ENCODE measurements at regions not wholly inside any gene's neighbourhood (a gene's known extent, or its start where the extent isn't known, plus 50 kb on each side); places are given as distances from the start of the nearest gene placed in this dataset.

- Histone ChIP-seq H3K79me2 (replicated peaks; ENCODE audit: insufficient read depth, low read length) (no peaks in the 10 kb centered on the region), H3K36me3 (ENCODE audit: insufficient read depth, low read length) (no peaks in the 10 kb centered on the region), H3K9me2 (ENCODE audit: insufficient read depth, low read length) (no peaks in the 10 kb centered on the region), H4K20me1 (ENCODE audit: insufficient read depth) (no peaks in the 10 kb centered on the region), H3K27ac (ENCODE audit: low read length) (no peak overlapping the region), H2AFZ (ENCODE audit: low read depth, low read length) (no peak overlapping the region), H3K9me3 (ENCODE audit: low read length) (no peaks in the 10 kb centered on the region), H3F3A (ENCODE audit: insufficient read depth, low read length, poor library complexity, severe bottlenecking) (no peaks in the 10 kb centered on the region), H3K27me3 (ENCODE audit: insufficient read depth, low read depth, low read length) (no peaks in the 10 kb centered on the region), H3K4me3 (ENCODE audit: low read length) (no peak overlapping the region), H3K9ac (ENCODE audit: low read length) (no peak overlapping the region), H3K4me2 (ENCODE audit: low read length) (no peak overlapping the region)
- TF ChIP-seq, protein P1, sequence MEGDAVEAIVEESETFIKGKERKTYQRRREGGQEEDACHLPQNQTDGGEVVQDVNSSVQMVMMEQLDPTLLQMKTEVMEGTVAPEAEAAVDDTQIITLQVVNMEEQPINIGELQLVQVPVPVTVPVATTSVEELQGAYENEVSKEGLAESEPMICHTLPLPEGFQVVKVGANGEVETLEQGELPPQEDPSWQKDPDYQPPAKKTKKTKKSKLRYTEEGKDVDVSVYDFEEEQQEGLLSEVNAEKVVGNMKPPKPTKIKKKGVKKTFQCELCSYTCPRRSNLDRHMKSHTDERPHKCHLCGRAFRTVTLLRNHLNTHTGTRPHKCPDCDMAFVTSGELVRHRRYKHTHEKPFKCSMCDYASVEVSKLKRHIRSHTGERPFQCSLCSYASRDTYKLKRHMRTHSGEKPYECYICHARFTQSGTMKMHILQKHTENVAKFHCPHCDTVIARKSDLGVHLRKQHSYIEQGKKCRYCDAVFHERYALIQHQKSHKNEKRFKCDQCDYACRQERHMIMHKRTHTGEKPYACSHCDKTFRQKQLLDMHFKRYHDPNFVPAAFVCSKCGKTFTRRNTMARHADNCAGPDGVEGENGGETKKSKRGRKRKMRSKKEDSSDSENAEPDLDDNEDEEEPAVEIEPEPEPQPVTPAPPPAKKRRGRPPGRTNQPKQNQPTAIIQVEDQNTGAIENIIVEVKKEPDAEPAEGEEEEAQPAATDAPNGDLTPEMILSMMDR (IDR thresholded peaks at IDR 0.05; ENCODE audit: poor library complexity, severe bottlenecking): no peak
- no peak for TF ChIP-seq MXI1 (conservative IDR thresholded peaks at IDR 0.05; ENCODE audit: poor library complexity, severe bottlenecking)
- TF ChIP-seq TAF1 (IDR thresholded peaks at IDR 0.05; ENCODE audit: low read depth): no peak
- TF ChIP-seq EZH2 (IDR thresholded peaks at IDR 0.05; ENCODE audit: borderline replicate concordance, insufficient read depth, low read length, poor library complexity, severe bottlenecking): no peak
- no peak for TF ChIP-seq POLR2AphosphoS5 (IDR thresholded peaks at IDR 0.05)
- TF ChIP-seq REST (IDR thresholded peaks at IDR 0.05; ENCODE audit: borderline replicate concordance): no peak
- TF ChIP-seq SMC3 (conservative IDR thresholded peaks at IDR 0.05; ENCODE audit: poor library complexity): no peak
- no peak for TF ChIP-seq RAD21 (conservative IDR thresholded peaks at IDR 0.05)
- no peak for TF ChIP-seq EP300 (conservative IDR thresholded peaks at IDR 0.05; ENCODE audit: poor library complexity, severe bottlenecking)
Observed at GRCh38 chr10:59107147-59107546, 69.3 kb upstream of the PHYHIPL start.

DNA sequence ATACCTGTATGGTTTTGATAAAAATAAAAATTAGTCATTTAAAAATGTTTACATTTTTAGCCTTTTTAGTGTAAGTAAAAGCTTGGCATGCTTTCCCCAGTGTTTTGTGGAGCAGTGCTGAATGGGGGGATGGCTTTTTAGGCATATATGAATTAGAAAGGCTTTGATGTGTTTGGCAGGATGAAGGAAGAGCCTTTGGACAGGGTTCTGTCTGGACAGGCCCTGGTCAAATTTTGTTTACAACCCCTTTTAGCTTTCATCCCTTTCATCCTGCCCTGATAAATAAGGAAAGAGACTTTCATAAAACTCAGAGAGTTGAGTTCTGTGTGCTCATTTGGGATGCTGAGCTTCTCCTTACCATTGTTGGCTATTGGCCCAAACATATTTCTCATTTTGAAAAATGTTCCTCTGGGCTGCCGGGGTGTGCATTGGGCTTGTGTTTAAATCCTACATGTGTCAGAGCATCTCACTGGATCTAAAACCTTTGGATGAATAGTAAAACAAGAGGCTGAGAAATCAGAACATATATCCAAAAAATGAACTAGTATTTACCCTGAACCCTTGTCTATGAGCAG, 68.1 kb upstream of the PHYHIPL start:
- H3K27ac ChIP-seq (ENCODE audit: low read length): no peak overlapping the region
- H3K79me2 ChIP-seq (replicated peaks; ENCODE audit: insufficient read depth, low read length): no peaks in the 10 kb centered on the region
- no peaks in the 10 kb centered on the region for H3K36me3 ChIP-seq (ENCODE audit: insufficient read depth, low read length)
- no peaks in the 10 kb centered on the region for H3K9me3 ChIP-seq (ENCODE audit: low read length)
- no peaks in the 10 kb centered on the region for H4K20me1 ChIP-seq (ENCODE audit: insufficient read depth)
- H2AFZ ChIP-seq (ENCODE audit: low read depth, low read length): no peak overlapping the region
- no peaks in the 10 kb centered on the region for H3F3A ChIP-seq (ENCODE audit: insufficient read depth, low read length, poor library complexity, severe bottlenecking)
- H3K4me2 ChIP-seq (ENCODE audit: low read length): no peak overlapping the region
- H3K9me2 ChIP-seq (ENCODE audit: insufficient read depth, low read length): no peaks in the 10 kb centered on the region
- H3K9ac ChIP-seq (ENCODE audit: low read length): no peak overlapping the region
- no peak overlapping the region for H3K4me3 ChIP-seq (ENCODE audit: low read length)
- H3K27me3 ChIP-seq (ENCODE audit: insufficient read depth, low read depth, low read length): no peaks in the 10 kb centered on the region
- no peak for TF ChIP-seq POLR2AphosphoS5 (IDR thresholded peaks at IDR 0.05)
- no peak for TF ChIP-seq EP300 (conservative IDR thresholded peaks at IDR 0.05; ENCODE audit: poor library complexity, severe bottlenecking)
- TF ChIP-seq RAD21 (conservative IDR thresholded peaks at IDR 0.05): no peak
- no peak for TF ChIP-seq TAF1 (IDR thresholded peaks at IDR 0.05; ENCODE audit: low read depth)
- TF ChIP-seq REST (IDR thresholded peaks at IDR 0.05; ENCODE audit: borderline replicate concordance): no peak
- TF ChIP-seq EZH2 (IDR thresholded peaks at IDR 0.05; ENCODE audit: borderline replicate concordance, insufficient read depth, low read length, poor library complexity, severe bottlenecking): no peak
- TF ChIP-seq, protein P1 (IDR thresholded peaks at IDR 0.05; ENCODE audit: poor library complexity, severe bottlenecking): no peak
- no peak for TF ChIP-seq MXI1 (conservative IDR thresholded peaks at IDR 0.05; ENCODE audit: poor library complexity, severe bottlenecking)
- no peak for TF ChIP-seq SMC3 (conservative IDR thresholded peaks at IDR 0.05; ENCODE audit: poor library complexity)
